SK-N-SH treated with all-trans-retinoic acid at 6 μM for 48 hours (cell line): ENCODE measurements at regions not wholly inside any gene's neighbourhood (a gene's known extent, or its start where the extent isn't known, plus 50 kb on each side); places are given as distances from the start of the nearest gene placed in this dataset.

Source experiments
- ATAC-seq: fragments of 200-7000 bp; cut with Tn5 transposase; 3 replicates; pipeline ENCODE4 v1.9.1; 2020; ENCODE audit warnings: mild to moderate bottlenecking, moderate library complexity
- ARNTL ChIP-seq: fragments of 450-650 bp; formaldehyde crosslinking; IDR thresholded peaks from 2 replicates; pipeline ENCODE4 v1.5.0; 2020; ENCODE audit warnings: low read depth, mild to moderate bottlenecking, moderate library complexity, borderline replicate concordance
- BACH2 ChIP-seq: fragments of 250-450 bp; sonication (Bioruptor Pico); IDR thresholded peaks from 2 replicates; pipeline ENCODE4 v1.9.0; 2021; ENCODE audit warnings: mild to moderate bottlenecking, borderline replicate concordance
- CREB5 ChIP-seq: fragments of 250-450 bp; sonication (Bioruptor Pico); IDR thresholded peaks from 2 replicates; pipeline ENCODE4 v1.5.1; 2020; ENCODE audit warnings: low read depth, mild to moderate bottlenecking, moderate library complexity
- CSRNP3 ChIP-seq: fragments of 250-450 bp; sonication (Bioruptor Pico); IDR thresholded peaks from 2 replicates; pipeline ENCODE4 v1.5.1; 2021; ENCODE audit warnings: mild to moderate bottlenecking, moderate library complexity
- ESRRG ChIP-seq: fragments of 250-450 bp; sonication (Bioruptor Pico); IDR thresholded peaks from 2 replicates; pipeline ENCODE4 v1.6.1; 2021; ENCODE audit warnings: mild to moderate bottlenecking
- GLIS3 ChIP-seq: fragments of 250-450 bp; sonication (Bioruptor Pico); IDR thresholded peaks from 2 replicates; pipeline ENCODE4 v1.5.0; 2020; ENCODE audit warnings: mild to moderate bottlenecking, moderate library complexity
- ISL1 ChIP-seq: fragments of 250-450 bp; sonication (Bioruptor Pico); IDR thresholded peaks from 2 replicates; pipeline ENCODE4 v2.1.2; 2022; ENCODE audit warnings: mild to moderate bottlenecking, moderate library complexity
- OSR1 ChIP-seq: fragments of 250-450 bp; sonication (Bioruptor Pico); IDR thresholded peaks from 2 replicates; pipeline ENCODE4 v1.8.0; 2022; ENCODE audit warnings: moderate library complexity, mild to moderate bottlenecking, inconsistent platforms
- PATZ1 ChIP-seq: fragments of 250-450 bp; sonication (Bioruptor Pico); IDR thresholded peaks from 2 replicates; pipeline ENCODE4 v1.8.0; 2020; ENCODE audit warnings: mild to moderate bottlenecking, moderate library complexity, borderline replicate concordance
- PPARA ChIP-seq: fragments of 250-450 bp; sonication (Bioruptor Pico); IDR thresholded peaks from 2 replicates; pipeline ENCODE4 v1.5.0; 2020; ENCODE audit warnings: mild to moderate bottlenecking, borderline replicate concordance
- RARB ChIP-seq: fragments of 250-450 bp; sonication (Bioruptor Pico); IDR thresholded peaks from 2 replicates; pipeline ENCODE4 v1.8.0; 2021; ENCODE audit warnings: mild to moderate bottlenecking, moderate library complexity
- SNAI2 ChIP-seq: fragments of 250-450 bp; sonication (Bioruptor Pico); IDR thresholded peaks from 2 replicates; pipeline ENCODE4 v1.5.0; 2020; ENCODE audit warnings: mild to moderate bottlenecking, moderate library complexity
- TCF4 ChIP-seq: fragments of 250-450 bp; sonication (Bioruptor Pico); IDR thresholded peaks from 2 replicates; pipeline ENCODE4 v1.8.0; 2021; ENCODE audit warnings: mild to moderate bottlenecking, moderate library complexity, borderline replicate concordance
- TOX ChIP-seq: fragments of 250-450 bp; sonication (Bioruptor Pico); IDR thresholded peaks from 2 replicates; pipeline ENCODE4 v1.8.0; 2021; ENCODE audit warnings: mild to moderate bottlenecking, moderate library complexity, borderline replicate concordance
- TSHZ2 ChIP-seq: fragments of 250-450 bp; sonication (Bioruptor Pico); IDR thresholded peaks from 2 replicates; pipeline ENCODE4 v1.5.0; 2020; ENCODE audit warnings: mild to moderate bottlenecking, moderate library complexity
- ZC3H10 ChIP-seq: fragments of 250-450 bp; sonication (Bioruptor Pico); IDR thresholded peaks from 2 replicates; pipeline ENCODE4 v1.5.1; 2021; ENCODE audit warnings: mild to moderate bottlenecking, moderate library complexity
- ZFP3 ChIP-seq: fragments of 250-450 bp; sonication (Bioruptor Pico); IDR thresholded peaks from 2 replicates; pipeline ENCODE4 v1.5.0; 2020; ENCODE audit warnings: mild to moderate bottlenecking, moderate library complexity
- ZFP30 ChIP-seq: fragments of 450-650 bp; formaldehyde crosslinking; IDR thresholded peaks from 2 replicates; pipeline ENCODE4 v1.5.0; 2022; ENCODE audit warnings: mild to moderate bottlenecking, moderate library complexity
- ZNF565 ChIP-seq: fragments of 450-650 bp; formaldehyde crosslinking; conservative IDR thresholded peaks from 2 replicates; pipeline ENCODE4 v1.5.0; 2020; ENCODE audit warnings: low read depth, mild to moderate bottlenecking, moderate library complexity
- ZNF70 ChIP-seq: fragments of 450-650 bp; formaldehyde crosslinking; IDR thresholded peaks from 2 replicates; pipeline ENCODE4 v1.5.0; 2020; ENCODE audit warnings: mild to moderate bottlenecking, moderate library complexity
- ZNF8 ChIP-seq: fragments of 450-650 bp; formaldehyde crosslinking; IDR thresholded peaks from 2 replicates; pipeline ENCODE4 v1.5.0; 2020; ENCODE audit warnings: mild to moderate bottlenecking, moderate library complexity

GRCh38 chr4:182000077-182000476 is 243.1 kb upstream of the TENM3 start:
- no peak for ATAC-seq
- TF ChIP-seq ZFP30 (CRISPR knock-in tag) (no peak), ARNTL (CRISPR knock-in tag) (no peak), RARB (CRISPR knock-in tag) (no peak), ZNF565 (CRISPR knock-in tag) (no peak), ZFP3 (CRISPR knock-in tag) (no peak), ESRRG (no peak), ZC3H10 (CRISPR knock-in tag) (no peak), BACH2 (no peak), CREB5 (CRISPR knock-in tag) (no peak), CSRNP3 (CRISPR knock-in tag) (no peak), TSHZ2 (CRISPR knock-in tag) (no peak), ZNF70 (no peak), PPARA (CRISPR knock-in tag) (no peak), TCF4 (CRISPR knock-in tag) (no peak), SNAI2 (CRISPR knock-in tag) (no peak), ISL1 (CRISPR knock-in tag) (no peak), PATZ1 (CRISPR knock-in tag) (no peak), GLIS3 (CRISPR knock-in tag) (no peak), ZNF8 (CRISPR knock-in tag) (no peak), TOX (CRISPR knock-in tag) (no peak)

- TF ChIP-seq RARB (CRISPR knock-in tag) = no peak
- TF ChIP-seq SNAI2 (CRISPR knock-in tag) = no peak
- no peak for TF ChIP-seq TSHZ2 (CRISPR knock-in tag)
- no peak for TF ChIP-seq BACH2
- no peak for TF ChIP-seq CREB5 (CRISPR knock-in tag)
- TF ChIP-seq OSR1 (CRISPR knock-in tag) = no peak
- TF ChIP-seq ZFP3 (CRISPR knock-in tag) = no peak
- no peak for TF ChIP-seq PATZ1 (CRISPR knock-in tag)
- no peak for TF ChIP-seq GLIS3 (CRISPR knock-in tag)
- TF ChIP-seq ZC3H10 (CRISPR knock-in tag) = no peak
- no peak for ATAC-seq
Measured at GRCh38 chr4:182010876-182011275, 232.3 kb upstream of the TENM3 start.
